ENCODE measurements at regions not wholly inside any gene's neighbourhood (a gene's known extent, or its start where the extent isn't known, plus 50 kb on each side); places are given as distances from the start of the nearest gene placed in this dataset.

GRCh38 chr13:42708391-42708790 lies 73.0 kb upstream of the FAM216B start:
- Histone ChIP-seq H3K9me3 (ENCODE audit: control insufficient read depth, insufficient read depth, low read depth, low read length) (no peaks in the 10 kb centered on the region), H3K79me2 (ENCODE audit: control insufficient read depth, insufficient read depth, low read length) (no peaks in the 10 kb centered on the region), H3K27ac (ENCODE audit: insufficient read depth, low read length) (no peak overlapping the region), H3K9ac (ENCODE audit: insufficient read depth, low read length) (no peak overlapping the region), H3K4me3 (replicated peaks in 1 of 4; ENCODE audit: control extremely low read depth in 1 of 4, insufficient read depth in 1 of 4, low read depth in 3 of 4, low read length in 4 of 4) (no peak overlapping the region), H3K4me2 (ENCODE audit: extremely low read depth, insufficient read depth, low read length) (no peak overlapping the region), H4K20me1 (ENCODE audit: control insufficient read depth, extremely low read depth, insufficient read depth, low read length) (no peaks in the 10 kb centered on the region), H3K4me1 (ENCODE audit: control insufficient read depth, extremely low read depth, insufficient read depth, low read length) (no peaks in the 10 kb centered on the region), H3K27me3 (ENCODE audit: control insufficient read depth, insufficient read depth, low read length) (no peaks in the 10 kb centered on the region), H3K36me3 (ENCODE audit: control insufficient read depth, insufficient read depth, low read length) (no peaks in the 10 kb centered on the region), H2AFZ (ENCODE audit: low read length) (no peak overlapping the region)
- DNase-seq (ENCODE audit: low read depth in 2 of 2): no peak
- TF ChIP-seq, protein P1, sequence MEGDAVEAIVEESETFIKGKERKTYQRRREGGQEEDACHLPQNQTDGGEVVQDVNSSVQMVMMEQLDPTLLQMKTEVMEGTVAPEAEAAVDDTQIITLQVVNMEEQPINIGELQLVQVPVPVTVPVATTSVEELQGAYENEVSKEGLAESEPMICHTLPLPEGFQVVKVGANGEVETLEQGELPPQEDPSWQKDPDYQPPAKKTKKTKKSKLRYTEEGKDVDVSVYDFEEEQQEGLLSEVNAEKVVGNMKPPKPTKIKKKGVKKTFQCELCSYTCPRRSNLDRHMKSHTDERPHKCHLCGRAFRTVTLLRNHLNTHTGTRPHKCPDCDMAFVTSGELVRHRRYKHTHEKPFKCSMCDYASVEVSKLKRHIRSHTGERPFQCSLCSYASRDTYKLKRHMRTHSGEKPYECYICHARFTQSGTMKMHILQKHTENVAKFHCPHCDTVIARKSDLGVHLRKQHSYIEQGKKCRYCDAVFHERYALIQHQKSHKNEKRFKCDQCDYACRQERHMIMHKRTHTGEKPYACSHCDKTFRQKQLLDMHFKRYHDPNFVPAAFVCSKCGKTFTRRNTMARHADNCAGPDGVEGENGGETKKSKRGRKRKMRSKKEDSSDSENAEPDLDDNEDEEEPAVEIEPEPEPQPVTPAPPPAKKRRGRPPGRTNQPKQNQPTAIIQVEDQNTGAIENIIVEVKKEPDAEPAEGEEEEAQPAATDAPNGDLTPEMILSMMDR (conservative IDR thresholded peaks at IDR 0.05 in 1 of 2, IDR thresholded peaks at IDR 0.05 in 1 of 2; ENCODE audit: low read depth in 1 of 2, low read length in 2 of 2): no peak
- TF ChIP-seq EZH2 (IDR thresholded peaks at IDR 0.05; ENCODE audit: low read length, missing control alignments): no peak

- H3K4me2 ChIP-seq (ENCODE audit: extremely low read depth, insufficient read depth, low read length): no peak overlapping the region
Measured at GRCh38 chr13:42709276-42709675, 72.1 kb upstream of the FAM216B start.

DNA sequence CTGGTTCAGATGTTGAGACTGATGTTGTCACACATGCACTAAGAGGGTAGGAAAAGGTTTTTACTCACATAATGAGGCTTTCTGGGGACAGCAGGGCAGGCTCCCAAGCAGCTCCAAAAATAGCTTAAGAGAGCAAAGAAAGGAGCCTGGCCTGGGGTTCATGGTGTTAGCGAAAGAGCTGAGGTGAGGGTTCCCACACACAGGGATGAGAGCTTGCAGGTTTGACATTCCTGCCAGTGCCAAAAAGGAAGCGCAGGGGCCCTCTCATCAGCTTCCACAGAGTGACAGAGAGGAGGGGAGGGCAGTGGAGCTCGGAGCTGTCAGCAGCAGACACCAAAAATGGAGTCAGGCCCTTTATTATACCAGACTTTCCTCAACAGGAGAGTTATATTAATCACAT lies 65.5 kb upstream of the FAM216B start:
- H3K27ac ChIP-seq (ENCODE audit: insufficient read depth, low read length): no peak overlapping the region
- DNase-seq (ENCODE audit: low read depth in 2 of 2): no peak

More at GRCh38 chr13:42709276-42709675, 72.1 kb upstream of the FAM216B start:
- H3K27ac ChIP-seq (ENCODE audit: insufficient read depth, low read length): no peak overlapping the region
- no peak overlapping the region for H2AFZ ChIP-seq (ENCODE audit: low read length)
- no peaks in the 10 kb centered on the region for H3K27me3 ChIP-seq (ENCODE audit: control insufficient read depth, insufficient read depth, low read length)
- no peaks in the 10 kb centered on the region for H3K36me3 ChIP-seq (ENCODE audit: control insufficient read depth, insufficient read depth, low read length)
- H3K4me1 ChIP-seq (ENCODE audit: control insufficient read depth, extremely low read depth, insufficient read depth, low read length): no peaks in the 10 kb centered on the region
- H4K20me1 ChIP-seq (ENCODE audit: control insufficient read depth, extremely low read depth, insufficient read depth, low read length): no peaks in the 10 kb centered on the region
- no peak for DNase-seq (ENCODE audit: low read depth in 2 of 2)
- H3K9me3 ChIP-seq (ENCODE audit: control insufficient read depth, insufficient read depth, low read depth, low read length): no peaks in the 10 kb centered on the region
- no peaks in the 10 kb centered on the region for H3K79me2 ChIP-seq (ENCODE audit: control insufficient read depth, insufficient read depth, low read length)
- H3K4me3 ChIP-seq (replicated peaks in 1 of 4; ENCODE audit: control extremely low read depth in 1 of 4, insufficient read depth in 1 of 4, low read depth in 3 of 4, low read length in 4 of 4): no peak overlapping the region
- H3K9ac ChIP-seq (ENCODE audit: insufficient read depth, low read length): no peak overlapping the region
- TF ChIP-seq, protein P1 (conservative IDR thresholded peaks at IDR 0.05 in 1 of 2, IDR thresholded peaks at IDR 0.05 in 1 of 2; ENCODE audit: low read depth in 1 of 2, low read length in 2 of 2): no peak
- no peak for TF ChIP-seq EZH2 (IDR thresholded peaks at IDR 0.05; ENCODE audit: low read length, missing control alignments)

More for the DNA sequence above, 65.5 kb upstream of the FAM216B start:
- Histone ChIP-seq H3K4me1 (ENCODE audit: control insufficient read depth, extremely low read depth, insufficient read depth, low read length) (peaks cover 3% of the 10 kb centered on the region), H3K36me3 (ENCODE audit: control insufficient read depth, insufficient read depth, low read length) (no peaks in the 10 kb centered on the region), H3K79me2 (ENCODE audit: control insufficient read depth, insufficient read depth, low read length) (no peaks in the 10 kb centered on the region), H3K9me3 (ENCODE audit: control insufficient read depth, insufficient read depth, low read depth, low read length) (no peaks in the 10 kb centered on the region), H3K27me3 (ENCODE audit: control insufficient read depth, insufficient read depth, low read length) (no peaks in the 10 kb centered on the region), H3K9ac (ENCODE audit: insufficient read depth, low read length) (no peak overlapping the region), H3K4me2 (ENCODE audit: extremely low read depth, insufficient read depth, low read length) (no peak overlapping the region), H4K20me1 (ENCODE audit: control insufficient read depth, extremely low read depth, insufficient read depth, low read length) (no peaks in the 10 kb centered on the region), H2AFZ (ENCODE audit: low read length) (no peak overlapping the region), H3K4me3 (replicated peaks in 1 of 4; ENCODE audit: control extremely low read depth in 1 of 4, insufficient read depth in 1 of 4, low read depth in 3 of 4, low read length in 4 of 4) (no peak overlapping the region)
- TF ChIP-seq EZH2 (IDR thresholded peaks at IDR 0.05; ENCODE audit: low read length, missing control alignments): no peak
- TF ChIP-seq, protein P1 (conservative IDR thresholded peaks at IDR 0.05 in 1 of 2, IDR thresholded peaks at IDR 0.05 in 1 of 2; ENCODE audit: low read depth in 1 of 2, low read length in 2 of 2): no peak
